ENCODE measurements at regions not wholly inside any gene's neighbourhood (a gene's known extent, or its start where the extent isn't known, plus 50 kb on each side); places are given as distances from the start of the nearest gene placed in this dataset.

DNA sequence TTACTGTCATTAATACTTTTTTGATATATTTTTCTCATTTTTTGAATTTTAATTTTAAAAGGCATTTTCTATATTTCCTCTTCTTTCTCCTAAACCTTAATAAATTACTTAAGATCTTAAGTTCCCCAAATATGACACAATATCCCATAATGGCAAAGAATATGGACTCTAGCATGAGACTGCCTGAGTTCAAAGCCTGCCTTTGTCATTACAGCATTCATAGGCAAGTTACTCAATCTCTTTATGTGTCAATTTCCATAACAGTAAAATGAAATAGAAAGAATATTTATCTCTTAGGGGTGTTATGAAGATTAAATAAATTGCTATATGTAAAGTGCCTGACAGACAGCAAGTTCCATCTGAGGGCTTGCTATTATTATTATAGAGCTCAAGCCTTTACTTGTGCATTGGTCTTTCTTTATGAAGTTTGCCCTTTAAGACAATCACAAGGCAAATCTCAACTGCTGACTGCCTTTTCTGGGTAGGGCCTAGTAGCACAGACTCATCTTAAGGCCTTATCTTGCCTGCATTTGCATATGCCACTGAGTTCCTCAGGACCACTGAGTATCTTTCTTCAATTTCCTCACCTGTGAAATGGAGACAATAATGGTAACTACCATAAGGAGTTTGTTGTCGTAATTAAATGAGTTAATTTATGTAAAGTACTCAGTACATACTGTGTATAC is 231.0 kb downstream of the NRIP1 start:
- Histone ChIP-seq H3K9ac (ENCODE audit: low read length) (no peak overlapping the region), H4K20me1 (ENCODE audit: low read length) (no peaks in the 10 kb centered on the region), H3K4me2 (ENCODE audit: low read length) (no peak overlapping the region), H2AFZ (ENCODE audit: low read length) (no peak overlapping the region), H3K9me2 (replicated peaks; ENCODE audit: low read length) (no peaks in the 10 kb centered on the region), H3K27me3 (ENCODE audit: low read length) (no peaks in the 10 kb centered on the region), H3K79me2 (ENCODE audit: low read length) (no peaks in the 10 kb centered on the region), H3K9me3 (ENCODE audit: low read length) (no peaks in the 10 kb centered on the region), H3K4me1 (ENCODE audit: insufficient read depth, low read length) (peaks cover 4% of the 10 kb centered on the region), H3K36me3 (ENCODE audit: low read depth, low read length) (no peaks in the 10 kb centered on the region), H3K4me3 (ENCODE audit: low read length) (no peak overlapping the region), H3K27ac (ENCODE audit: low read length) (no peak overlapping the region), H3F3A (ENCODE audit: low read length, unreplicated experiment) (no peaks in the 10 kb centered on the region)
- DNase-seq (no peak), ATAC-seq (no peak)
- intact Hi-C loops (cut with micrococcal nuclease): no loop called here
- TF ChIP-seq EZH2 (IDR thresholded peaks at IDR 0.05; ENCODE audit: low read length, unreplicated experiment) (no peak), EZH2phosphoT487 (IDR thresholded peaks at IDR 0.05; ENCODE audit: borderline replicate concordance, low read length) (no peak)
- TF ChIP-seq, protein P1, sequence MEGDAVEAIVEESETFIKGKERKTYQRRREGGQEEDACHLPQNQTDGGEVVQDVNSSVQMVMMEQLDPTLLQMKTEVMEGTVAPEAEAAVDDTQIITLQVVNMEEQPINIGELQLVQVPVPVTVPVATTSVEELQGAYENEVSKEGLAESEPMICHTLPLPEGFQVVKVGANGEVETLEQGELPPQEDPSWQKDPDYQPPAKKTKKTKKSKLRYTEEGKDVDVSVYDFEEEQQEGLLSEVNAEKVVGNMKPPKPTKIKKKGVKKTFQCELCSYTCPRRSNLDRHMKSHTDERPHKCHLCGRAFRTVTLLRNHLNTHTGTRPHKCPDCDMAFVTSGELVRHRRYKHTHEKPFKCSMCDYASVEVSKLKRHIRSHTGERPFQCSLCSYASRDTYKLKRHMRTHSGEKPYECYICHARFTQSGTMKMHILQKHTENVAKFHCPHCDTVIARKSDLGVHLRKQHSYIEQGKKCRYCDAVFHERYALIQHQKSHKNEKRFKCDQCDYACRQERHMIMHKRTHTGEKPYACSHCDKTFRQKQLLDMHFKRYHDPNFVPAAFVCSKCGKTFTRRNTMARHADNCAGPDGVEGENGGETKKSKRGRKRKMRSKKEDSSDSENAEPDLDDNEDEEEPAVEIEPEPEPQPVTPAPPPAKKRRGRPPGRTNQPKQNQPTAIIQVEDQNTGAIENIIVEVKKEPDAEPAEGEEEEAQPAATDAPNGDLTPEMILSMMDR (conservative IDR thresholded peaks at IDR 0.05; ENCODE audit: low read depth, low read length): no peak
- BruUV-seq (replicated peaks): no TSS peak
- ChIA-PET CTCF (no interaction called here), POLR2A (ENCODE audit: unreplicated experiment) (no interaction called here)

DNA sequence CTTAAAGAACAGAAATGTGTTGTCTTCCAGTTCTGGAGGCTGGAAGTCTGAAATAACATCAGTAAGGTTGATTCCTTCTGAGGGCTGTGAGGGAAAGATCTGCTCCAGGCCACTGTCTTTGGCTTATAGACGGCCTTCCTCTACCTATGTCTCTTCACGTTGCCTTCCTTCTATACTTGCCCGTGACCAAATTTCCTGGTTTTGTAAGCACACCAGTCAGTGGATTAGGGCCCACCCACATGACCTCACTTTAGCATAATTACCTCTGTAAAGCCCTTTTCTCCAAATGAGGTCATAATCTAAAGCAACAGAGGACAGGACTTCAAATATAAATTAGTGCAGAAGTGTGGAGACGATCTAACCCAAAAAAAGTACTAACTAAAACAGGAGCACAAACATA is 231.6 kb downstream of the NRIP1 start:
- no TSS peak for BruUV-seq (replicated peaks)
- Histone ChIP-seq H3K36me3 (ENCODE audit: low read depth, low read length) (no peaks in the 10 kb centered on the region), H3K4me3 (ENCODE audit: low read length) (no peak overlapping the region), H3K4me2 (ENCODE audit: low read length) (no peak overlapping the region), H3K79me2 (ENCODE audit: low read length) (no peaks in the 10 kb centered on the region), H3K27ac (ENCODE audit: low read length) (no peak overlapping the region), H3K9me2 (replicated peaks; ENCODE audit: low read length) (no peaks in the 10 kb centered on the region), H3K4me1 (ENCODE audit: insufficient read depth, low read length) (peaks cover 4% of the 10 kb centered on the region), H2AFZ (ENCODE audit: low read length) (no peak overlapping the region), H3K9ac (ENCODE audit: low read length) (no peak overlapping the region), H3K27me3 (ENCODE audit: low read length) (no peaks in the 10 kb centered on the region), H4K20me1 (ENCODE audit: low read length) (no peaks in the 10 kb centered on the region), H3F3A (ENCODE audit: low read length, unreplicated experiment) (no peaks in the 10 kb centered on the region), H3K9me3 (ENCODE audit: low read length) (no peaks in the 10 kb centered on the region)
- POLR2A ChIA-PET (ENCODE audit: unreplicated experiment): no interaction called here
- CTCF ChIA-PET: no interaction called here
- no peak for ATAC-seq
- intact Hi-C loops (cut with micrococcal nuclease): no loop called here
- no peak for DNase-seq
- no peak for TF ChIP-seq EZH2 (IDR thresholded peaks at IDR 0.05; ENCODE audit: low read length, unreplicated experiment)
- TF ChIP-seq, protein P1 (conservative IDR thresholded peaks at IDR 0.05; ENCODE audit: low read depth, low read length): no peak
- TF ChIP-seq EZH2phosphoT487 (IDR thresholded peaks at IDR 0.05; ENCODE audit: borderline replicate concordance, low read length): no peak

DNA sequence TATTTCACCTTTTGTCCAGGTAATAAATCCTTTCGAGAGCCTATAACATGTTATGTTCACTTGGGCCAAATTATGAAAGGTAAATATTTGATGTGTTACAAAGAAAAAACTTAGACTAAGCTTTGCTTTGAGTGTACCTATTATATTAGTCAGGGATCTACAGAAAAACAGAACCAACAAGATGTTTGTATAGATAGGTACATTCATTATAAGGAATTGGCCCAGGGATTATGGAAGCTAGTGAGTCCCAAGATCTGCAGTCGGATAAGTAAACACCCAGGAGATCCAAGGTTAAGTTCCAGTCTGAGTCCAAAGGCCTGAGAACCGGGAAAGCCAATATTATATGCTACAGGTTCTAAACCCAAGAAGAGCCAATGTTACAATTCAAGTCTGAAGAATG is 234.5 kb downstream of the NRIP1 start:
- Histone ChIP-seq H3K79me2 (ENCODE audit: low read length) (no peaks in the 10 kb centered on the region), H3K9me3 (ENCODE audit: low read length) (no peaks in the 10 kb centered on the region), H3K27me3 (ENCODE audit: low read length) (no peaks in the 10 kb centered on the region), H3K9ac (ENCODE audit: low read length) (no peak overlapping the region), H3K4me3 (ENCODE audit: low read length) (no peak overlapping the region), H3K4me1 (ENCODE audit: insufficient read depth, low read length) (peaks cover 4% of the 10 kb centered on the region; the same call in 1 of the 2 replicates), H2AFZ (ENCODE audit: low read length) (no peak overlapping the region), H3K4me2 (ENCODE audit: low read length) (no peak overlapping the region), H3F3A (ENCODE audit: low read length, unreplicated experiment) (no peaks in the 10 kb centered on the region), H4K20me1 (ENCODE audit: low read length) (no peaks in the 10 kb centered on the region), H3K27ac (ENCODE audit: low read length) (0 out of 2 replicates have a peak overlapping the region, but pooled peaks have one; percentile 4), H3K9me2 (replicated peaks; ENCODE audit: low read length) (no peaks in the 10 kb centered on the region), H3K36me3 (ENCODE audit: low read depth, low read length) (no peaks in the 10 kb centered on the region)
- TF ChIP-seq, protein P1 (conservative IDR thresholded peaks at IDR 0.05; ENCODE audit: low read depth, low read length): no peak
- TF ChIP-seq EZH2phosphoT487 (IDR thresholded peaks at IDR 0.05; ENCODE audit: borderline replicate concordance, low read length) (no peak), EZH2 (IDR thresholded peaks at IDR 0.05; ENCODE audit: low read length, unreplicated experiment) (no peak)
- no TSS peak for BruUV-seq (replicated peaks)
- ATAC-seq (peak; percentile 62), DNase-seq (peak; percentile 45)
- POLR2A ChIA-PET (ENCODE audit: unreplicated experiment): no interaction called here
- intact Hi-C loops (cut with micrococcal nuclease): no loop called here
- CTCF ChIA-PET: no interaction called here
